Osteocyte (in vitro differentiated cells): ENCODE measurements at regions not wholly inside any gene's neighbourhood (a gene's known extent, or its start where the extent isn't known, plus 50 kb on each side); places are given as distances from the start of the nearest gene placed in this dataset.
"Not testable (repeated sequence)": the region's sequence is repeated elsewhere in the genome, so short reads cannot be mapped to it uniquely, and the experiment has no call there.

Experiments used
- DNase-seq: peaks from one replicate; pipeline ENCODE4 v3.0.0; 2021; ENCODE audit warnings: mixed read lengths; ENCODE audit not compliant: unreplicated experiment; ENCODE audit errors: extremely low spot score
- H3K27ac Mint-ChIP-seq: one replicate; pipeline ENCODE4 v1.8.0; 2021; ENCODE audit warnings: mild to moderate bottlenecking, mixed read lengths; ENCODE audit not compliant: unreplicated experiment
- H3K27me3 Mint-ChIP-seq: one replicate; pipeline ENCODE4 v1.8.0; 2021; ENCODE audit warnings: mixed read lengths; ENCODE audit not compliant: unreplicated experiment
- H3K36me3 Mint-ChIP-seq: one replicate; pipeline ENCODE4 v1.8.0; 2021; ENCODE audit warnings: mixed read lengths; ENCODE audit not compliant: unreplicated experiment
- H3K4me1 Mint-ChIP-seq: one replicate; pipeline ENCODE4 v1.8.0; 2021; ENCODE audit warnings: mixed read lengths; ENCODE audit not compliant: unreplicated experiment
- H3K4me3 Mint-ChIP-seq: one replicate; pipeline ENCODE4 v1.8.0; 2021; ENCODE audit warnings: mild to moderate bottlenecking, moderate library complexity, mixed read lengths; ENCODE audit not compliant: unreplicated experiment
- H3K9me3 Mint-ChIP-seq: one replicate; pipeline ENCODE4 v1.8.0; 2021; ENCODE audit warnings: mixed read lengths; ENCODE audit not compliant: unreplicated experiment
- CTCF ChIP-seq: fragments of 200-600 bp; sonication (generic); IDR thresholded peaks from 2 replicates; pipeline ENCODE4 v1.5.0; 2021; ENCODE audit warnings: antibody characterized with exemption, mild to moderate bottlenecking, moderate library complexity

- Mint-ChIP-seq H3K9me3 (peaks cover 24% of the 10 kb centered on the region), H3K4me3 (no peak overlapping the region), H3K27me3 (no peaks in the 10 kb centered on the region), H3K4me1 (peaks cover 6% of the 10 kb centered on the region), H3K27ac (no peak overlapping the region), H3K36me3 (no peaks in the 10 kb centered on the region)
- no peak for TF ChIP-seq CTCF
- no peak for DNase-seq
Measured at GRCh38 chr5:82971901-82972300, 105.3 kb downstream of the TMEM167A start.

- H3K9me3 Mint-ChIP-seq = peaks cover 24% of the 10 kb centered on the region
- not testable (repeated sequence) for DNase-seq, H3K36me3 Mint-ChIP-seq, H3K4me1 Mint-ChIP-seq, H3K27me3 Mint-ChIP-seq, H3K27ac Mint-ChIP-seq, H3K4me3 Mint-ChIP-seq
Measured at GRCh38 chr5:82971034-82971806, 106.0 kb downstream of the TMEM167A start.

- not testable (repeated sequence) for DNase-seq, H3K27me3 Mint-ChIP-seq, H3K27ac Mint-ChIP-seq, H3K4me3 Mint-ChIP-seq, H3K4me1 Mint-ChIP-seq, H3K36me3 Mint-ChIP-seq, H3K9me3 Mint-ChIP-seq
Measured at GRCh38 chr5:82969221-82969976, 107.8 kb downstream of the TMEM167A start.

- H3K27ac Mint-ChIP-seq = no peak overlapping the region
- H3K9me3 Mint-ChIP-seq = peaks cover 7% of the 10 kb centered on the region
- no peak for DNase-seq
- H3K4me1 Mint-ChIP-seq = peaks cover 6% of the 10 kb centered on the region
- H3K4me3 Mint-ChIP-seq = no peak overlapping the region
- no peak for TF ChIP-seq CTCF
- H3K27me3 Mint-ChIP-seq = peaks cover 10% of the 10 kb centered on the region
- H3K36me3 Mint-ChIP-seq = no peaks in the 10 kb centered on the region
Measured at GRCh38 chr5:82967072-82967471, 110.1 kb downstream of the TMEM167A start.

- no peaks in the 10 kb centered on the region for H3K36me3 Mint-ChIP-seq
- H3K4me3 Mint-ChIP-seq = no peak overlapping the region
- no peak overlapping the region for H3K27ac Mint-ChIP-seq
- H3K9me3 Mint-ChIP-seq = peaks cover 19% of the 10 kb centered on the region
- no peak for TF ChIP-seq CTCF
- H3K4me1 Mint-ChIP-seq = no peaks in the 10 kb centered on the region
- no peak for DNase-seq
- H3K27me3 Mint-ChIP-seq = peaks cover 16% of the 10 kb centered on the region
Measured at GRCh38 chr5:82959466-82959865, 117.7 kb downstream of the TMEM167A start.

GRCh38 chr5:82956600-82956999, 120.6 kb downstream of the TMEM167A start:
- no peak for DNase-seq
- TF ChIP-seq CTCF = no peak
- Mint-ChIP-seq H3K27me3 (peaks cover 3% of the 10 kb centered on the region), H3K9me3 (peaks cover 19% of the 10 kb centered on the region), H3K27ac (no peak overlapping the region), H3K36me3 (no peaks in the 10 kb centered on the region), H3K4me3 (no peak overlapping the region), H3K4me1 (no peaks in the 10 kb centered on the region)
